GM12878 (cell line): ENCODE measurements at regions not wholly inside any gene's neighbourhood (a gene's known extent, or its start where the extent isn't known, plus 50 kb on each side); places are given as distances from the start of the nearest gene placed in this dataset.

Source experiments
- ATAC-seq: fragments of 200-7000 bp; cut with Tn5 transposase; 3 replicates; pipeline ENCODE4 v1.9.1; 2020; ENCODE audit warnings: mild to moderate bottlenecking, moderate library complexity
- BruUV-seq: library from RNA; stranded (reverse); fragments of 400-500 nt; replicated peaks from 2 replicates; lab custom pipeline; 2021; lab: Mats Ljungman, UMichigan
- CTCF ChIA-PET: fragments of 300-600 bp; sonication (Branson Sonifier 250); formaldehyde crosslinking; extraction: SDS; loops from one replicate; lab custom pipeline; 2021; ENCODE audit warnings: inconsistent platforms; lab: Yijun Ruan, JAX
- POLR2A ChIA-PET: fragments of 350-600 bp; formaldehyde crosslinking; extraction: SDS; loops from one replicate; lab custom pipeline; 2021; ENCODE audit warnings: inconsistent platforms; lab: Charles Lee
- RAD21 ChIA-PET: fragments of 300-600 bp; sonication (Branson Sonifier 250); formaldehyde crosslinking; loops from one replicate; lab custom pipeline; 2023; ENCODE audit warnings: antibody characterized with exemption; ENCODE audit not compliant: unreplicated experiment; lab: Charles Lee
- SMC1A ChIA-PET: fragments of 300-600 bp; sonication (Branson Sonifier 250); formaldehyde crosslinking; loops from one replicate; lab custom pipeline; 2023; ENCODE audit not compliant: unreplicated experiment, uncharacterized antibody; lab: Charles Lee
- DNase-seq: peaks from one replicate; pipeline ENCODE4 v3.0.0-alpha.2; 2011; ENCODE audit warnings: low read depth, low spot score
- FAIRE-seq: peaks from 3 replicates; lab custom pipeline; 2011; peaks lifted over from hg19 to GRCh38; lab: Jason Lieb, UNC
- H2AFZ ChIP-seq: 2 replicates; pipeline ENCODE4 v1.6.0; 2011; ENCODE audit warnings: low read depth, low read length, control low read depth; ENCODE audit not compliant: control insufficient read depth
- H3K27ac ChIP-seq: 2 replicates; pipeline ENCODE4 v1.5.1; 2011; ENCODE audit warnings: control low read depth; ENCODE audit not compliant: control insufficient read depth, insufficient read depth
- H3K27me3 ChIP-seq, 2 experiments: replicated peaks in 1 of 2; 2 replicates each; pipeline versions ENCODE4 v1.6.0 to v1.6.1; 2011; ENCODE audit warnings: low read length in 1 of 2; ENCODE audit not compliant: control insufficient read depth in 2 of 2, insufficient read depth in 2 of 2
- H3K36me3 ChIP-seq, 2 experiments: 2 replicates each; pipeline ENCODE4 v1.5.1; 2011; ENCODE audit warnings: low read length in 1 of 2; ENCODE audit not compliant: control insufficient read depth in 2 of 2, insufficient read depth in 2 of 2
- H3K4me1 ChIP-seq: 2 replicates; pipeline ENCODE4 v1.6.1; 2011; ENCODE audit warnings: mild to moderate bottlenecking, low read length, moderate library complexity, mixed read lengths; ENCODE audit not compliant: control insufficient read depth, insufficient read depth
- H3K4me2 ChIP-seq: 2 replicates; pipeline ENCODE4 v1.6.0; 2011; ENCODE audit warnings: control low read depth; ENCODE audit not compliant: control insufficient read depth, insufficient read depth
- H3K4me3 ChIP-seq: fragments of 200-600 bp; sonication (generic); 2 replicates; pipeline ENCODE4 v1.5.1; 2016
- H3K79me2 ChIP-seq: 2 replicates; pipeline ENCODE4 v1.6.0; 2011; ENCODE audit warnings: low read length; ENCODE audit not compliant: control insufficient read depth, insufficient read depth
- H3K9ac ChIP-seq: 2 replicates; pipeline ENCODE4 v1.8.0; 2011; ENCODE audit warnings: low read length, control low read depth, mixed read lengths; ENCODE audit not compliant: control insufficient read depth, insufficient read depth
- H3K9me3 ChIP-seq: replicated peaks from 3 replicates; pipeline ENCODE4 v1.5.1; 2011; ENCODE audit warnings: mild to moderate bottlenecking, low read length; ENCODE audit not compliant: control insufficient read depth, insufficient read depth
- H4K20me1 ChIP-seq: 2 replicates; pipeline ENCODE4 v1.6.0; 2011; ENCODE audit not compliant: control insufficient read depth, insufficient read depth
- IRF3 ChIP-seq: fragments of 450-650 bp; IDR thresholded peaks from 2 replicates; pipeline ENCODE4 v1.6.1; 2014; ENCODE audit warnings: mild to moderate bottlenecking
- NKRF ChIP-seq: fragments of 450-650 bp; conservative IDR thresholded peaks from 2 replicates; pipeline ENCODE4 v1.6.1; 2017; ENCODE audit warnings: mild to moderate bottlenecking, moderate library complexity
- RAD51 ChIP-seq: fragments of 450-650 bp; IDR thresholded peaks from 2 replicates; pipeline ENCODE4 v1.6.1; 2016; ENCODE audit warnings: moderate library complexity, mild to moderate bottlenecking, inconsistent platforms
- ZBTB33 ChIP-seq: fragments of 450-650 bp; IDR thresholded peaks from 2 replicates; pipeline ENCODE4 v1.6.1; 2017; ENCODE audit warnings: mild to moderate bottlenecking
- WGBS: methylation state at CpG from one replicate; pipeline ENCODE4 v1.1.6; 2016; ENCODE audit warnings: low lambda C conversion rate; ENCODE audit not compliant: insufficient replicate concordance, insufficient coverage; ENCODE audit errors: missing lambda C conversion rate; 5-methylcytosine and 5-hydroxymethylcytosine counted together
- in situ Hi-C: fragments of 300-500 bp; cut with MboI; formaldehyde crosslinking; loops from 9 replicates; pipeline ENCODE4 v1.14.3; 2018; ENCODE audit warnings: mixed read lengths
- intact Hi-C: fragments of 100-400 bp; cut with micrococcal nuclease; formaldehyde crosslinking; loops from one replicate; pipeline ENCODE4 v1.14.2; 2022; ENCODE audit not compliant: unreplicated experiment

- H3K9ac ChIP-seq = no peak overlapping the region
- no peaks in the 10 kb centered on the region for H3K4me1 ChIP-seq
- H4K20me1 ChIP-seq = no peaks in the 10 kb centered on the region
- no peak for ATAC-seq
- no peaks in the 10 kb centered on the region for H3K79me2 ChIP-seq
- RAD21 ChIA-PET = no interaction called here
- H3K27ac ChIP-seq = no peak overlapping the region
- SMC1A ChIA-PET = no interaction called here
- WGBS = 51% methylated on average over 13 of the region's 13 CpGs
- no peak overlapping the region for H3K4me2 ChIP-seq
- in situ Hi-C loops = no loop called here
- H3K9me3 ChIP-seq = no peaks in the 10 kb centered on the region; the same call in 2 of the 3 replicates
- H3K27me3 ChIP-seq = no peaks in the 10 kb centered on the region
- intact Hi-C loops = no loop called here
- no peak for TF ChIP-seq ZBTB33
- TF ChIP-seq IRF3 = no peak
- no peak for TF ChIP-seq RAD51
- no peak for TF ChIP-seq NKRF
- no peak overlapping the region for H2AFZ ChIP-seq
- DNase-seq = no peak
- no peaks in the 10 kb centered on the region for H3K36me3 ChIP-seq
- POLR2A ChIA-PET = no interaction called here
- H3K4me3 ChIP-seq = no peak overlapping the region
- no TSS peak for BruUV-seq
- CTCF ChIA-PET = no interaction called here
- FAIRE-seq = no peak
Measured at GRCh38 chr18:78554944-78555608, 424.5 kb upstream of the SALL3 start.
